ENCODE measurements at regions not wholly inside any gene's neighbourhood (a gene's known extent, or its start where the extent isn't known, plus 50 kb on each side); places are given as distances from the start of the nearest gene placed in this dataset.

DNA sequence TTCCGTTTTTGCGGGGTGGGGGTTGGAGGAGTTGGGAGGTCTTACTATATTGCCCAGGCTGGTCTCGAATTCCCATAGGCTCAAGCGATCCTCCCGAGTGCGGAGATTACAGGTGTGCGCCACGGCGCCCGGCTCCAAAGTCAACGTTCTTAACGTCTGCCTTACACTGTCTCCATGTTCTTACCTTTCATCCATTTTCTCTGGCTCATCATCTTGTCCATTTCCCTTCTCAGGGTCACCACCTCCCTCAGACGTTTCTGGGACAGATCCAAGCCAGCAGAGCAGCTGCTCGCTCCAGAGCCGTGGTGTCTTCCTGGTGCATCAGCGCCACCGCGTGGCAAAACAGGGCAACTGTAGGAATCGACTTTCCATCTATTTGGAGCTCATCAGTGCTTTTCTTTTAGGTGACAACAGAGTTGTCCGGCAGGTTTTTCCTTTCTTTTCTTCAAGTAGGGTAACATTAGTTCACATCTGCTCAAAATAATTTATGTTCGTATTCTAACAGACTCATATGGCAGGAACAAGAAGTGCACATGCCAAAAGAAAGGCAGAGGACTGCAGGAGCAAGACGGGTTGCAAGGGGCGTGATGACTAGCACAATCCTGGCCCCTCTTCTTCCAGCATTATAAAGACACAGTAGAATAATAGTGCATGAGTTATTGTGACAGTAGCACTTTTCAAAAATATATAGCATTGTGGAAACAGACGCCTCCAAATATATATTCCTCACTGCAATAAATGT, 103.1 kb upstream of the ABCC4 start:
- in situ Hi-C loops (cut with MboI) = loop anchor here (25.0 kb wide), 1 partner anchor 742 kb away; no protein-coding TSS in a partner anchor
- ChIA-PET POLR2A (interaction anchor here (0.5 to 1.1 kb wide), 4 partner anchors 14 to 213 kb away, joined by 3 to 4 read pairs (median 4); no protein-coding TSS in a partner anchor), CTCF (ENCODE audit: low intra/inter-chr PET ratio) (interaction anchor here (0.6 to 3.3 kb wide), 3 partner anchors 75 to 618 kb away, joined by 3 to 57 read pairs (median 3); no protein-coding TSS in a partner anchor)
- H3K4me1 ChIP-seq (replicated peaks in 1 of 2; ENCODE audit: control insufficient read depth in 2 of 2, insufficient read depth in 2 of 2, low read length in 2 of 2) = peaks cover 0 to 4% of the 10 kb centered on the region in 2 experiments; a peak in 1 of 5 replicates
- no peak overlapping the region for H3K9ac ChIP-seq (ENCODE audit: insufficient read depth in 1 of 2, low read depth in 2 of 2, low read length in 2 of 2)
- peak; percentile 97 for FAIRE-seq
- no peak overlapping the region for H3K4me2 ChIP-seq (ENCODE audit: insufficient read depth, low read length)
- H4K20me1 ChIP-seq (replicated peaks; ENCODE audit: control insufficient read depth, insufficient read depth, low read length) = no peaks in the 10 kb centered on the region
- H3K79me2 ChIP-seq (ENCODE audit: control insufficient read depth, insufficient read depth, low read length) = no peaks in the 10 kb centered on the region
- peak; percentile 71 to 81 (median 78) for DNase-seq (ENCODE audit: extremely low read depth in 1 of 4, low spot score in 3 of 4)
- peak; percentile 96 for ATAC-seq
- intact Hi-C loops (cut with micrococcal nuclease) = loop anchor here (1.0 to 10.0 kb wide), 5 partner anchors 74 to 970 kb away; no protein-coding TSS in a partner anchor
- H3K27me3 ChIP-seq (ENCODE audit: control insufficient read depth in 2 of 2, insufficient read depth in 2 of 2, low read length in 2 of 2) = no peaks in the 10 kb centered on the region; a peak in 1 of 5 replicates
- H3K9me3 ChIP-seq (replicated peaks; ENCODE audit: control insufficient read depth, insufficient read depth, low read depth, low read length) = no peaks in the 10 kb centered on the region
- H2AFZ ChIP-seq (ENCODE audit: low read depth, low read length) = peak overlapping the region; percentile 12
- no peak overlapping the region for H3K27ac ChIP-seq (ENCODE audit: extremely low read depth, low read depth, low read length)
- no peaks in the 10 kb centered on the region for H3K36me3 ChIP-seq (ENCODE audit: control insufficient read depth, insufficient read depth, low read length)
- no TSS peak for BruUV-seq (replicated peaks)
- 38% methylated on average over 23 of the region's 24 CpGs for WGBS (ENCODE audit: insufficient coverage, low coverage, missing lambda C conversion rate)
- H3K9me1 ChIP-seq (ENCODE audit: control insufficient read depth, insufficient read depth, low read length) = no peaks in the 10 kb centered on the region
- no peak overlapping the region for H3K4me3 ChIP-seq
- TF ChIP-seq, protein P1, sequence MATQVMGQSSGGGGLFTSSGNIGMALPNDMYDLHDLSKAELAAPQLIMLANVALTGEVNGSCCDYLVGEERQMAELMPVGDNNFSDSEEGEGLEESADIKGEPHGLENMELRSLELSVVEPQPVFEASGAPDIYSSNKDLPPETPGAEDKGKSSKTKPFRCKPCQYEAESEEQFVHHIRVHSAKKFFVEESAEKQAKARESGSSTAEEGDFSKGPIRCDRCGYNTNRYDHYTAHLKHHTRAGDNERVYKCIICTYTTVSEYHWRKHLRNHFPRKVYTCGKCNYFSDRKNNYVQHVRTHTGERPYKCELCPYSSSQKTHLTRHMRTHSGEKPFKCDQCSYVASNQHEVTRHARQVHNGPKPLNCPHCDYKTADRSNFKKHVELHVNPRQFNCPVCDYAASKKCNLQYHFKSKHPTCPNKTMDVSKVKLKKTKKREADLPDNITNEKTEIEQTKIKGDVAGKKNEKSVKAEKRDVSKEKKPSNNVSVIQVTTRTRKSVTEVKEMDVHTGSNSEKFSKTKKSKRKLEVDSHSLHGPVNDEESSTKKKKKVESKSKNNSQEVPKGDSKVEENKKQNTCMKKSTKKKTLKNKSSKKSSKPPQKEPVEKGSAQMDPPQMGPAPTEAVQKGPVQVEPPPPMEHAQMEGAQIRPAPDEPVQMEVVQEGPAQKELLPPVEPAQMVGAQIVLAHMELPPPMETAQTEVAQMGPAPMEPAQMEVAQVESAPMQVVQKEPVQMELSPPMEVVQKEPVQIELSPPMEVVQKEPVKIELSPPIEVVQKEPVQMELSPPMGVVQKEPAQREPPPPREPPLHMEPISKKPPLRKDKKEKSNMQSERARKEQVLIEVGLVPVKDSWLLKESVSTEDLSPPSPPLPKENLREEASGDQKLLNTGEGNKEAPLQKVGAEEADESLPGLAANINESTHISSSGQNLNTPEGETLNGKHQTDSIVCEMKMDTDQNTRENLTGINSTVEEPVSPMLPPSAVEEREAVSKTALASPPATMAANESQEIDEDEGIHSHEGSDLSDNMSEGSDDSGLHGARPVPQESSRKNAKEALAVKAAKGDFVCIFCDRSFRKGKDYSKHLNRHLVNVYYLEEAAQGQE (IDR thresholded peaks at IDR 0.05; ENCODE audit: borderline replicate concordance) = peak; percentile 91
- TF ChIP-seq, protein P1 (CRISPR knock-in tag; IDR thresholded peaks at IDR 0.05; ENCODE audit: low read depth) = no peak
- TF ChIP-seq STAG1 (CRISPR knock-in tag; IDR thresholded peaks at IDR 0.05; ENCODE audit: borderline replicate concordance) (peak; percentile 95; the same call in 1 of the 2 replicates), SMC3 (conservative IDR thresholded peaks at IDR 0.05; ENCODE audit: insufficient read depth, low read depth, low read length) (peak; percentile 96), EWSR1 (IDR thresholded peaks at IDR 0.05; ENCODE audit: borderline replicate concordance, low read depth, partially characterized antibody) (no peak)
- TF ChIP-seq, protein P2, sequence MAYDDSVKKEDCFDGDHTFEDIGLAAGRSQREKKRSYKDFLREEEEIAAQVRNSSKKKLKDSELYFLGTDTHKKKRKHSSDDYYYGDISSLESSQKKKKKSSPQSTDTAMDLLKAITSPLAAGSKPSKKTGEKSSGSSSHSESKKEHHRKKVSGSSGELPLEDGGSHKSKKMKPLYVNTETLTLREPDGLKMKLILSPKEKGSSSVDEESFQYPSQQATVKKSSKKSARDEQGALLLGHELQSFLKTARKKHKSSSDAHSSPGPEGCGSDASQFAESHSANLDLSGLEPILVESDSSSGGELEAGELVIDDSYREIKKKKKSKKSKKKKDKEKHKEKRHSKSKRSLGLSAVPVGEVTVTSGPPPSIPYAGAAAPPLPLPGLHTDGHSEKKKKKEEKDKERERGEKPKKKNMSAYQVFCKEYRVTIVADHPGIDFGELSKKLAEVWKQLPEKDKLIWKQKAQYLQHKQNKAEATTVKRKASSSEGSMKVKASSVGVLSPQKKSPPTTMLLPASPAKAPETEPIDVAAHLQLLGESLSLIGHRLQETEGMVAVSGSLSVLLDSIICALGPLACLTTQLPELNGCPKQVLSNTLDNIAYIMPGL (CRISPR knock-in tag; IDR thresholded peaks at IDR 0.05) = no peak
- TF ChIP-seq, protein P3, sequence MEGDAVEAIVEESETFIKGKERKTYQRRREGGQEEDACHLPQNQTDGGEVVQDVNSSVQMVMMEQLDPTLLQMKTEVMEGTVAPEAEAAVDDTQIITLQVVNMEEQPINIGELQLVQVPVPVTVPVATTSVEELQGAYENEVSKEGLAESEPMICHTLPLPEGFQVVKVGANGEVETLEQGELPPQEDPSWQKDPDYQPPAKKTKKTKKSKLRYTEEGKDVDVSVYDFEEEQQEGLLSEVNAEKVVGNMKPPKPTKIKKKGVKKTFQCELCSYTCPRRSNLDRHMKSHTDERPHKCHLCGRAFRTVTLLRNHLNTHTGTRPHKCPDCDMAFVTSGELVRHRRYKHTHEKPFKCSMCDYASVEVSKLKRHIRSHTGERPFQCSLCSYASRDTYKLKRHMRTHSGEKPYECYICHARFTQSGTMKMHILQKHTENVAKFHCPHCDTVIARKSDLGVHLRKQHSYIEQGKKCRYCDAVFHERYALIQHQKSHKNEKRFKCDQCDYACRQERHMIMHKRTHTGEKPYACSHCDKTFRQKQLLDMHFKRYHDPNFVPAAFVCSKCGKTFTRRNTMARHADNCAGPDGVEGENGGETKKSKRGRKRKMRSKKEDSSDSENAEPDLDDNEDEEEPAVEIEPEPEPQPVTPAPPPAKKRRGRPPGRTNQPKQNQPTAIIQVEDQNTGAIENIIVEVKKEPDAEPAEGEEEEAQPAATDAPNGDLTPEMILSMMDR (IDR thresholded peaks at IDR 0.05 in 2 of 3, conservative IDR thresholded peaks at IDR 0.05 in 1 of 3; ENCODE audit: insufficient read depth in 2 of 3, low read depth in 1 of 3, low read length in 3 of 3) = peak; percentile 82 to 91 (median 84)
